HEK293 (cell line): ENCODE measurements at regions not wholly inside any gene's neighbourhood (a gene's known extent, or its start where the extent isn't known, plus 50 kb on each side); places are given as distances from the start of the nearest gene placed in this dataset.
"Not testable (repeated sequence)": the region's sequence is repeated elsewhere in the genome, so short reads cannot be mapped to it uniquely, and the experiment has no call there.

Experiments used
- CTCF ChIA-PET: fragments of 350-600 bp; formaldehyde crosslinking; extraction: SDS; loops from one replicate; lab custom pipeline; 2021; ENCODE audit warnings: antibody characterized with exemption; lab: Yijun Ruan, JAX
- POLR2A ChIA-PET: fragments of 300-600 bp; formaldehyde crosslinking; extraction: SDS; loops from one replicate; lab custom pipeline; 2020; ENCODE audit warnings: antibody characterized with exemption, inconsistent platforms; lab: Yijun Ruan, JAX
- H3K27ac ChIP-seq: fragments of 200-500 bp; sonication (Bioruptor generic); 2 replicates; pipeline ENCODE4 v1.5.1; 2014; ENCODE audit warnings: low read depth, low read length, control low read depth, inconsistent platforms; ENCODE audit errors: extremely low read depth
- H3K36me3 ChIP-seq, 2 experiments: fragments of 200-500 bp in 1 of 2; sonication (Bioruptor generic) in 1 of 2; 1 replicate in 1 of 2; 2 replicates in 1 of 2; pipeline ENCODE4 v1.5.1; 2014 to 2017; ENCODE audit warnings: inconsistent platforms in 2 of 2, low read length in 2 of 2; ENCODE audit not compliant: control insufficient read depth in 2 of 2, insufficient read depth in 1 of 2
- H3K4me1 ChIP-seq: fragments of 200-500 bp; sonication (Bioruptor generic); 2 replicates; pipeline ENCODE4 v1.5.1; 2014; ENCODE audit warnings: mild to moderate bottlenecking, low read length, inconsistent platforms; ENCODE audit not compliant: control insufficient read depth, insufficient read depth
- H3K4me3 ChIP-seq: 2 replicates; pipeline ENCODE4 v1.5.1; 2011; ENCODE audit warnings: low read depth, mild to moderate bottlenecking, control low read depth, low read length, moderate library complexity
- H3K9me3 ChIP-seq: fragments of 200-500 bp; sonication (Bioruptor generic); 2 replicates; pipeline ENCODE4 v1.5.1; 2014; ENCODE audit warnings: low read depth, low read length, inconsistent platforms; ENCODE audit not compliant: control insufficient read depth, insufficient read depth
- ELK4 ChIP-seq: IDR thresholded peaks from 2 replicates; pipeline ENCODE4 v1.6.1; 2011; ENCODE audit warnings: mild to moderate bottlenecking, low read depth, low read length, borderline replicate concordance
- KLF8 ChIP-seq: fragments of 450-650 bp; formaldehyde crosslinking; IDR thresholded peaks from 2 replicates; pipeline ENCODE4 v1.5.1; 2016; ENCODE audit warnings: missing biosample characterization, missing genetic modification characterization
- MYNN ChIP-seq: fragments of 450-650 bp; formaldehyde crosslinking; IDR thresholded peaks from 2 replicates; pipeline ENCODE4 v1.5.1; 2016; ENCODE audit warnings: missing biosample characterization, missing genetic modification characterization, borderline replicate concordance
- OVOL3 ChIP-seq: fragments of 450-650 bp; formaldehyde crosslinking; IDR thresholded peaks from 2 replicates; pipeline ENCODE4 v1.5.1; 2016; ENCODE audit warnings: missing biosample characterization, missing genetic modification characterization
- PRDM10 ChIP-seq: fragments of 450-650 bp; formaldehyde crosslinking; IDR thresholded peaks from 2 replicates; pipeline ENCODE4 v1.5.1; 2016; ENCODE audit warnings: missing biosample characterization, missing genetic modification characterization
- REPIN1 ChIP-seq: fragments of 450-650 bp; formaldehyde crosslinking; IDR thresholded peaks from 2 replicates; pipeline ENCODE4 v1.5.1; 2017; ENCODE audit warnings: missing biosample characterization, missing genetic modification characterization, low read depth
- WT1 ChIP-seq: fragments of 450-650 bp; formaldehyde crosslinking; IDR thresholded peaks from 2 replicates; pipeline ENCODE4 v1.5.1; 2016; ENCODE audit warnings: missing biosample characterization, missing genetic modification characterization
- YY1 ChIP-seq: fragments of 450-650 bp; formaldehyde crosslinking; IDR thresholded peaks from 2 replicates; pipeline ENCODE4 v1.5.1; 2018; ENCODE audit warnings: missing biosample characterization, missing genetic modification characterization
- ZBTB1 ChIP-seq: fragments of 450-650 bp; formaldehyde crosslinking; IDR thresholded peaks from 2 replicates; pipeline ENCODE4 v1.5.1; 2016; ENCODE audit warnings: missing biosample characterization, missing genetic modification characterization
- ZFP37 ChIP-seq: fragments of 450-650 bp; formaldehyde crosslinking; IDR thresholded peaks from 2 replicates; pipeline ENCODE4 v1.5.1; 2016; ENCODE audit warnings: missing biosample characterization, missing genetic modification characterization
- ZNF157 ChIP-seq: fragments of 450-650 bp; formaldehyde crosslinking; IDR thresholded peaks from 2 replicates; pipeline ENCODE4 v1.5.1; 2016; ENCODE audit warnings: missing biosample characterization, missing genetic modification characterization
- ZNF174 ChIP-seq: fragments of 450-650 bp; formaldehyde crosslinking; IDR thresholded peaks from 2 replicates; pipeline ENCODE4 v1.5.0; 2017; ENCODE audit warnings: missing biosample characterization, mild to moderate bottlenecking, missing genetic modification characterization
- ZNF354C ChIP-seq: fragments of 450-650 bp; formaldehyde crosslinking; IDR thresholded peaks from 2 replicates; pipeline ENCODE4 v1.5.1; 2016; ENCODE audit warnings: missing biosample characterization, missing genetic modification characterization, low read depth, borderline replicate concordance
- ZNF426 ChIP-seq: fragments of 450-650 bp; formaldehyde crosslinking; IDR thresholded peaks from 2 replicates; pipeline ENCODE4 v1.5.1; 2017; ENCODE audit warnings: missing biosample characterization, missing genetic modification characterization, mild to moderate bottlenecking, inconsistent platforms, moderate library complexity
- ZNF501 ChIP-seq: fragments of 450-650 bp; formaldehyde crosslinking; IDR thresholded peaks from 2 replicates; pipeline ENCODE4 v1.5.1; 2016; ENCODE audit warnings: missing biosample characterization, missing genetic modification characterization
- ZNF521 ChIP-seq: fragments of 450-650 bp; formaldehyde crosslinking; IDR thresholded peaks from 2 replicates; pipeline ENCODE4 v1.5.1; 2017; ENCODE audit warnings: missing biosample characterization, mild to moderate bottlenecking, missing genetic modification characterization
- ZNF747 ChIP-seq: fragments of 450-650 bp; formaldehyde crosslinking; IDR thresholded peaks from 2 replicates; pipeline ENCODE4 v1.5.1; 2016; ENCODE audit warnings: missing biosample characterization, missing genetic modification characterization
- ZSCAN23 ChIP-seq: fragments of 450-650 bp; formaldehyde crosslinking; IDR thresholded peaks from 2 replicates; pipeline ENCODE4 v1.5.1; 2016; ENCODE audit warnings: missing biosample characterization, missing genetic modification characterization
- TF ChIP-seq, protein P1 (sequence below): fragments of 450-650 bp; formaldehyde crosslinking; IDR thresholded peaks from 2 replicates; pipeline ENCODE4 v1.5.1; 2017; ENCODE audit warnings: missing biosample characterization, missing genetic modification characterization
- TF ChIP-seq, protein P2 (sequence below): fragments of 450-650 bp; formaldehyde crosslinking; IDR thresholded peaks from 2 replicates; pipeline ENCODE4 v1.5.1; 2016; ENCODE audit warnings: missing biosample characterization, missing genetic modification characterization

GRCh38 chr4:72929596-72930274 lies 139.8 kb downstream of the COX18 start:
- H3K4me1 ChIP-seq, POLR2A ChIA-PET, H3K4me3 ChIP-seq: not testable (repeated sequence)

DNA sequence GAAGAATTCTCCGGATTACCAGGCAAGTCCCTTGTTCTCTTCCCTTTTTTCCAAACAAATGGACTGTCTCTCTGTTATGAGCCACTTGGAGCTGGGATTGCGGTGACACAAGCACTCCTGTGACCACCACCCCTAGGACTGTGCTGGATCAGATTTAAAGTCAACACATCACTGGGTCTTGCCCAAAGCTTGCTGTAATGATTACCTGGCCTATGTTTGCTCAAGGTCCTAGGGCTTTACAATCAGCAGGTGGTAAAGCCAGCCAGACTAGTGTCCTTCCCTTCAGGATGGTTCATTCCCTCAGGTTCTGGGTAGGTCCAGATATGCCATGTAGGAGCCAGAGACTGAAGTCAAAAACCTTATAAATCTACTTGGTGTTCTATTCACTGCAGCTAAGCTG lies 144.7 kb downstream of the COX18 start:
- Histone ChIP-seq H3K9me3 (no peaks in the 10 kb centered on the region), H3K27ac (no peak overlapping the region), H3K4me3 (no peak overlapping the region), H3K36me3 (no peaks in the 10 kb centered on the region), H3K4me1 (no peaks in the 10 kb centered on the region)
- ChIA-PET CTCF (interaction anchor here (0.6 kb wide), 2 partner anchors 615 to 623 kb away, joined by 3 read pairs; no protein-coding TSS in a partner anchor), POLR2A (no interaction called here)
- no peak for TF ChIP-seq PRDM10
- no peak for TF ChIP-seq ZNF747 (tag by site-specific recombination)
- no peak for TF ChIP-seq WT1 (tag by site-specific recombination)
- TF ChIP-seq REPIN1 (tag by site-specific recombination) = no peak
- no peak for TF ChIP-seq MYNN
- TF ChIP-seq, protein P1, sequence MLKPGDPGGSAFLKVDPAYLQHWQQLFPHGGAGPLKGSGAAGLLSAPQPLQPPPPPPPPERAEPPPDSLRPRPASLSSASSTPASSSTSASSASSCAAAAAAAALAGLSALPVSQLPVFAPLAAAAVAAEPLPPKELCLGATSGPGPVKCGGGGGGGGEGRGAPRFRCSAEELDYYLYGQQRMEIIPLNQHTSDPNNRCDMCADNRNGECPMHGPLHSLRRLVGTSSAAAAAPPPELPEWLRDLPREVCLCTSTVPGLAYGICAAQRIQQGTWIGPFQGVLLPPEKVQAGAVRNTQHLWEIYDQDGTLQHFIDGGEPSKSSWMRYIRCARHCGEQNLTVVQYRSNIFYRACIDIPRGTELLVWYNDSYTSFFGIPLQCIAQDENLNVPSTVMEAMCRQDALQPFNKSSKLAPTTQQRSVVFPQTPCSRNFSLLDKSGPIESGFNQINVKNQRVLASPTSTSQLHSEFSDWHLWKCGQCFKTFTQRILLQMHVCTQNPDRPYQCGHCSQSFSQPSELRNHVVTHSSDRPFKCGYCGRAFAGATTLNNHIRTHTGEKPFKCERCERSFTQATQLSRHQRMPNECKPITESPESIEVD (tag by site-specific recombination) = no peak
- TF ChIP-seq ZNF521 (tag by site-specific recombination) = no peak
- no peak for TF ChIP-seq KLF8 (tag by site-specific recombination)
- TF ChIP-seq, protein P2, sequence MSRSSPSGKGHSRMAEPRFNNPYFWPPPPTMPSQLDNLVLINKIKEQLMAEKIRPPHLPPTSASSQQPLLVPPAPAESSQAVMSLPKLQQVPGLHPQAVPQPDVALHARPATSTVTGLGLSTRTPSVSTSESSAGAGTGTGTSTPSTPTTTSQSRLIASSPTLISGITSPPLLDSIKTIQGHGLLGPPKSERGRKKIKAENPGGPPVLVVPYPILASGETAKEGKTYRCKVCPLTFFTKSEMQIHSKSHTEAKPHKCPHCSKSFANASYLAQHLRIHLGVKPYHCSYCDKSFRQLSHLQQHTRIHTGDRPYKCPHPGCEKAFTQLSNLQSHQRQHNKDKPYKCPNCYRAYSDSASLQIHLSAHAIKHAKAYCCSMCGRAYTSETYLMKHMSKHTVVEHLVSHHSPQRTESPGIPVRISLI = no peak
- TF ChIP-seq YY1 (tag by site-specific recombination) = no peak
- TF ChIP-seq ZFP37 (tag by site-specific recombination) = no peak
- no peak for TF ChIP-seq OVOL3 (tag by site-specific recombination)
- no peak for TF ChIP-seq ZNF157 (tag by site-specific recombination)

More at GRCh38 chr4:72929596-72930274, 139.8 kb downstream of the COX18 start:
- H3K36me3 ChIP-seq, CTCF ChIA-PET, H3K9me3 ChIP-seq, H3K27ac ChIP-seq: not testable (repeated sequence)

- ChIA-PET POLR2A (no interaction called here), CTCF (no interaction called here)
- H3K27ac ChIP-seq = no peak overlapping the region
- TF ChIP-seq ZSCAN23 (tag by site-specific recombination) = no peak
- no peak for TF ChIP-seq ZNF174 (tag by site-specific recombination)
- TF ChIP-seq ZNF426 (tag by site-specific recombination) = no peak
- TF ChIP-seq ZBTB1 (tag by site-specific recombination) = no peak
- no peak for TF ChIP-seq ELK4
- no peak for TF ChIP-seq ZNF501 (tag by site-specific recombination)
- TF ChIP-seq ZNF354C (tag by site-specific recombination) = no peak
- TF ChIP-seq, all 188 proteins: peak for 0
- Histone ChIP-seq H3K9me3 (no peaks in the 10 kb centered on the region), H3K4me3 (no peak overlapping the region), H3K36me3 (no peaks in the 10 kb centered on the region), H3K4me1 (no peaks in the 10 kb centered on the region)
Observed at GRCh38 chr4:72919937-72920336, 149.6 kb downstream of the COX18 start.
